IPS-NIHi7 (cell line): ENCODE measurements at regions not wholly inside any gene's neighbourhood (a gene's known extent, or its start where the extent isn't known, plus 50 kb on each side); places are given as distances from the start of the nearest gene placed in this dataset.

ENCODE experiments used
- DNase-seq: peaks from one replicate; pipeline ENCODE4 v3.0.0; 2012; ENCODE audit warnings: mixed read lengths; ENCODE audit errors: extremely low spot score

- no peak for DNase-seq
Observed at GRCh38 chr12:125873016-125873415, 807.8 kb downstream of the AACS start.

DNA sequence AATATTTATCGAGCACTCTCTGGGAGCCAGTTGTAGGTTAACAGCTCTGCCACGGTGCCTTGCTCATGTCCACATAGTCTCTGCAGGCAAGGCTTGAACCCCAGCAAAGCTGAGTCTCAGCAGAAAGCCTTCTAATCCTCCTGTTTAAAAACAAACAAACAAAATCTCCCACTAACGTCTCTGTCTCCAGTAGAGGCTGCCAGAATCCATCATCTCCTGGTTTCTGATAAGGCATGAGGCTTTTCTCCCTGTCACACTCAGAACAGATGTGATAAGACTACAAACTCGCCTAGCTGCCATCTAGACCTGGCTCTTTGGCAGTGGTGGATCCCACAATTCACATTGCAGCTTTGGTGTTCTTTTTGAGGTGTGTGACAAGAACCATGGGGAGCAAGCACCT lies 813.2 kb downstream of the AACS start:
- DNase-seq = no peak

DNA sequence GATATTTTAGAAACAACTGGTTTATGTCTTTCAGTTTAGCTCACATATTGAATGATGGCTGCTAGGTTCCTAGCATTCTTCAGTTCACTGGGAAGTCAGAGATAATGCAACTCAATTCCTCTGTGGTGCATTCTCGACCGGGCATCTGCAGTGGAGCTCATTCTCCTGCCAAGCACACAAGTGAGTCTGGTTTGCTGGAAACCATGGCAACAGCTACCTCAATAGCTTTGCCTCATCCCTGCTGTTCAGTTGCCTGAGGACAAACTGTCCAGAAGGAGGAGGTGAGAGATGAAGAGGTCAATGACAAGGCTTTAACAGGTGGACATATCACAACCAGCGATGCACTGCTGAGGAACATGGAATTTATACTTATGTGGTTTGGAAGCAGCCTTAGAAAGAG lies 816.9 kb downstream of the AACS start:
- no peak for DNase-seq

DNA sequence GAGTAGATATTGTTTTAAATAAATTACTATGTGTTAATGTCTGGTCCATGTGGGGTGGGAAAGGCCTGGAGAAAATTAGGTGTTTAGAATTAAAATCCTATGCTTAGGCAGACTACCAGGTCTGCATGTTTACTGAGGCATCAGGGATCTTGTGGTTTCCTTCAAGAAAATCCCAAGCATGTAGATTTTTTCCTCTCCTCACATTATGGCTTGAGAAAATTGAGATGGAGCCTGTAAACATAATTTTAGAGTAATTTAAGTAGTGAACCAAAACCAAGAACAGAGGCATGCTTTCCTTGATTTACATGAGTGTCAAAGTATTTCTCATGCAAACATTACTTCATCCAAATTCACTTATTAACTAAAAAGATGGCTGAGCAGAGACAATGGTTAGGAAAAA lies 823.7 kb downstream of the AACS start:
- no peak for DNase-seq

- no peak for DNase-seq
Observed at GRCh38 chr12:125889742-125890141, 824.5 kb downstream of the AACS start.

- no peak for DNase-seq
Observed at GRCh38 chr12:125890366-125890905, 825.2 kb downstream of the AACS start.

DNA sequence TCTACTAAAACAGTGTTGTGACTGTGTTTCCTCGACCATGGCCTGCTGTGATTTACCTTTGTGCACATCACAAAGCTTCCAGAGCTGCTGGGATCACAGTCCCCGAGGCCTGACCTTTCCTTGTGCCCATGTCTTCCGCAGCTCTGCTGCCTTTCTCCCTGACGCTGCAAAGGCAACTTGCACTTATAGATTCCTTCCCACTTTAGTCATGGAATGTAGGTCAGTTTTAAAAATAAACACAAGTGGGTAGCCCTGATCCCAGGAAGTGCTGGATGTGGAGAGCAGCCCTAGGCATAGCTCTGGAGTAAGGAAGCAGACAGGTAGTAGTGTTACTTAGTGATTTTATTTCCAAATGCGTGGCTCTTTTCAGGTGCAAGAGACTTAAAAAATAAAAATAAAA lies 825.7 kb downstream of the AACS start:
- DNase-seq = no peak

- no peak for DNase-seq
Observed at GRCh38 chr12:125892276-125892675, 827.0 kb downstream of the AACS start.

DNA sequence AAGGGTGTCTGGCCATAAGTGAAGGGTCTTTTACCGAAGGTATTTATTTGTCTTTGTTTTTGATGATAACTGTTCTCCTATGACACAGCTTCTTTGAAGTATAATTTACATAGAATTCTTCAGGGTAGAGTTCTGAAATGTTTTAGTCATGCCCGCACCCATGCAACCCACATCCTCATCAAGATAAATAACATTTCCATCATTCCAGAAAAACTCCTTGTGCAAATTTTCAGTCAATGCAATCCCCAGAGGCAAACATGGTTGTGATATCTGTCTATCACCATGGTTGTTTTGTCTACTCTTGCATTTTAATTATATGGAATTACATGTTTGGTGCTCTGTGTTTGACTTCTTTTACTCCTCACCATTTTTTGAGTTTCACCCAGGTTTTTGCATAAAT lies 837.8 kb downstream of the AACS start:
- no peak for DNase-seq

DNA sequence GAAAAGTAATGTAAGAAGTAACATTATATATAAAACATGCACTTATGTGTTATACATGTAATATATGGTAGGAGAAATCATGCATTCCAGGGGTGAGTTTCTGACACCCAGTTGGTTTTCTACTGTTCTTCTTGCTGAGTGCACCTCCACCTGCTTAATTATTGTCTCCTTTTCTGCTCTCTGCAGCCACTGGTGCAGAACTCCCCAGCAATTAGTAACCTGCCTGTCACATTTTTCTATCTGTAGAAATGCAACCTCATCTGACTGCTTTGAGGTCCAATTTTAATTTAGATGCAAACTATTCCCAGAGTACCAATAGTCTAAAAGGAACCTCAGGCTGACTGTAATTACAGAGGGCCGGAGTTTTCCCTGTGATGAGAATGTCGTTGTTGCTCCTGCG lies 842.1 kb downstream of the AACS start:
- DNase-seq = no peak

GRCh38 chr12:125919856-125920470 lies 854.7 kb downstream of the AACS start:
- DNase-seq = no peak

DNA sequence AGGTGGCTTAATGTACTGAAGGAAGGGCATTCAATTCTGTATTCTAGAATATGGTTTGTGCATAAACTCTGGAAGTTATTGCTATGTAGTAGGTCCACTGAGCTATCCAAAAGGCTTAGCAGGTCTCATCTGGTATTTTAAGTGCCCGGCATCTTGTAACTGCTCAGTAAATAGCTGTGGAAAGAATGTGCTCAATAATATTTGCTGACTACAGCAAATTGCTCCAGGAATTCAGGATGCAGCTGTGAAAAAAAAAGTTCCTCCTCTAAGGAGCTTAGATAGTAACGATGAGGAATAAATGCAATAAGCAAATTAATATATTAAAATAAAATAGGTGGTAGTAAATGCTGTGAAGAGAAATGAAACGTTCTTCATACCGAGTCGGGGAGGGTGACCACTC lies 857.1 kb downstream of the AACS start:
- DNase-seq = no peak

DNA sequence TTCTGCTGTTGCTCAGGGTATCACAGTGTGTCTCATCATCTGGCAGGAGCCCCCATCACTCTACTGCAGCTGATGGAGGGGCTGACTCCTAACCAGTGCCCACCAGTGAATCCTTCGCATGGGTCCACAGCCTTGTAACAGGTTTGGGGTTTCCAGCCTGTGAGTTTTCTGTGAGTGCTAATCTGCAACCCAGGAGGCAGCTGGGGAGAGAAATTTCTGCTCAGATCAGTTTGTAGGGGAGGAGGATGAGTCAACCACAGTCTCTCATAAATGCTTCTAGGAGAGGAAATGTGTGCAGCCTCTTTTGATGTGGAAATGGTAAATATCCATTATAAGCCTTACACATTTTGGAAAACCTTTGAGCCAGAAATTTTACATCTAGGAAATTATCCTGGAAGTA lies 871.3 kb downstream of the AACS start:
- DNase-seq = no peak

DNA sequence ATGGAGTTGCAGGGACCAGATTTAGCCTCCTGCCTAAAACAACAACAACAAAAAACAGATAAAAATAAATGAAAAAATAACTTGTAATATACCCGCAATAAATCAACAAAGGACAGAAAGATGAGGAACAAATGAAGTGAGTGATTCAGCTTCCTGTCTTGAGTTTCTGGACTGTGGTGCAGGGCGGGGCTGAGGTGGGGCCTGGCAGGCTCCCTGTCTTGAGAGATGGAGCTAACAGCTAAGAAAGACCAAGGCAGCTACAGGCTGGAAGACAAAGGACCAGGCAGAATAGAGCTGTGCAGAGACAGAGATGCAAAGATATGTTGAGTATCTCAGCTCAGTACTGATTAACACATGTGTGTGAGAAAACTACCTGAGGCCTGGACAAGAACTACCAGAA lies 879.2 kb downstream of the AACS start:
- no peak for DNase-seq

DNA sequence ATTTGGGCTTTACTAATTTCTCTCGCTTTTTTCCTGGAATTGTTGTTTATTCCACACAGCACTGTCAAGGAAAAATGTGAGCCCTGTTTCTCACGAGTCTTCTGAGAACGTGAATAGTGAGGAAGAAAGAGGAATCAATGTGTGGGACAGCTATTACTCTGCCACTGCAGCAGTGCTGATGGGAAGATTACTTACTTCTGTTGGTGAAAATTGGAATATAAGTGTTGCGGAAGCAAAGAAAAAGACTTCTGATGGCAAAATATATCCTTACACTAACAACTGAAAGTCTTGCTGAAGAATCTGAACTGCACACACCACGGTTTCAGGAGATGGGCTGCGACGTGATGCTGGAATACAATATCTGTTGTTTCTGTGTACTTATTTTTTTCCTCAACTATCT lies 884.2 kb downstream of the AACS start:
- DNase-seq = no peak

GRCh38 chr12:125954362-125954761 lies 889.1 kb downstream of the AACS start:
- DNase-seq = no peak

- DNase-seq = no peak
Observed at GRCh38 chr12:125956186-125956585, 891.0 kb downstream of the AACS start.

GRCh38 chr12:125966641-125967040 lies 901.4 kb downstream of the AACS start:
- no peak for DNase-seq

DNA sequence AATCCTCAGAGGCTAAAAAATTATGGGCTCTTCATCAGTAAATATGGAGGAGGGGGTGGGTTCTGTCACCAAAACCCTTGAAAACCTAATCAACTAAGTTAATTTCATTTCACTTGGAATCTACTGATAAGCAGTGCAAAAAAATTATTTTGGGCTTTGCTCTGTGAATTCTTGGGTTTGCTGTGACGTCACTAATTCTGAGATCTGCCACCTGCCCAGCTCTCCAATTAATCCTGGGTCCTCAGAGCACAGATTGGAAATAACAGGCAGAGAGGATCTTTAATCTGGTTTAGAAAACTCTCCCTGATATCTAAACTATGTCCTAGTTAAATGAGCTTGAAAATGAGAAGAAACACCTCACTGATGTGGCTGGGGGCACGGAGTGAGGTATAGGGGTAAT lies 903.2 kb downstream of the AACS start:
- no peak for DNase-seq

DNA sequence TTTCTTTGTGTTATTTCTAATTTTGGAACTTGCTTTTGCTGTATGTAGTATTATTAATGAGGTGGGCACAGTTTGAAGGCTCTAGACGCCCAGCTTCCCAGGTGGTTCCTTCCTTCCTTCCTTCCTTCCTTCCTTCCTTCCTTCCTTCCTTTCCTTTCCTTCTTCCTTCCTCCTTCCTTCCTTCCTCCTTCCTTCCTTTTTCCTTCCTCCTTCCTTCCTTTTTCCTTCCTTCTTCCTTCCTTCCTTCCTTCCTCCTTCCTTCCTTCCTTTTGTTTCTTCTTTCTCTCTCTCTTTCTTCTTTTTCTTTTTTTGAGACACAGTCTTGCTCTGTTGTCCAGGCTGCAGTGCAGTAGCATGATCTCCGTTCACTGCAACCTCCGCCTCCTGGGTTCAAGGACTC lies 906.7 kb downstream of the AACS start:
- no peak for DNase-seq

DNA sequence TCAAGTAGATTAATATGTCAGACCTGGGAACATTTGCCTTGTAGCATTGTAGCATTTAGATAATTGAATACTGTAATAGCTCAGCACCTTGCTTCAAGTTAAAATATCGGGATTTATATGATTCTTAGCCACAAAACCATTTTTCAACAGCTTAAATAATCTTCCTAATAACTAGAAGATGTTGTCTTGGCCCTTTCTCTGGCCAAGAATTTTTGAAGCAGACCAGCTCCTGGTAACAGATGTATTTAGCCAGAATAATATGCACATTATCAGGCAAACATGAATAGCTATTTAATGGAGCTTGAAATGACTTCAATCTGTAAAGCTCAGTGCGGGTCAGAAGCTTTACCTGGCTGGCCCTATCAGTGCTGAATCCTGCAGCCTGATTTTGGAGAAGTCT lies 913.1 kb downstream of the AACS start:
- DNase-seq = no peak

DNA sequence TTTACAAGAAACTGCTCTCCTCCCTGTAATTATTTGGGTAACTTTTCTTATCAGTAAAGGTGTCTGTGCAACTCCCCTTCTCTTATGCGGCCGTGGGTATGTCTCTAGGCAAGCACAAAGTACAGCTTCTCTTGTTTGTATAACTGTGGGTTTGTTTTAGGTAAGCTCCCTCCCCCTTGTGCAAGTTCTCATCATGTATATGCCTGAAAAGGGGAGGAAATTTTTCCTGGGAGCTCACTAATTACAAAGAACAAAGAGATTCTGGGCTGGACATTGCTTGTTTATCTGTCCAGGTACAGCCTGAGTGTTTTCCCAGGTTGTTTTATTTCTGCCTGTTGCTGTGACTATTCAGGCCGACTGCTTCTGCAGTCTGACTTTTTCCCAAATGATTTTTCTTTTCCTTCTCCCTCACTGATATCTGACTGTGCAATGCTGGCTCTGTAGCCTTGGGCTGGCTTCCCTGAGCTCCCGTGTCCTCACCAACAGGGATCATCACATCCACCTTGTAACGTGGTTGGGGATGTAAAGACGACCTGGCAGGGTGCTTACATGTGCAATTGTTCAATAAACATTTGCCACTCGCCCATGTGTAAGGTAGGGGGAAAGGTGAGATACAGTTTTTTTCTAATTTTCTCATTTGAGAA lies 916.5 kb downstream of the AACS start:
- DNase-seq = no peak

- DNase-seq = peak; percentile 62
Observed at GRCh38 chr12:125983094-125983783, 918.0 kb downstream of the AACS start.
